HepG2 (cell line): ENCODE measurements at regions not wholly inside any gene's neighbourhood (a gene's known extent, or its start where the extent isn't known, plus 50 kb on each side); places are given as distances from the start of the nearest gene placed in this dataset.
A peak's percentile ranks its signal among the peaks of the same experiment; 100 is the strongest.

ENCODE experiments used
- ASH2L ChIP-seq: fragments of 300-600, 200-600 bp; sonication (generic); IDR thresholded peaks from 2 replicates; pipeline ENCODE4 v1.7.0; 2017; ENCODE audit warnings: low read depth, mild to moderate bottlenecking, moderate library complexity, mixed read lengths, low read length; ENCODE audit not compliant: insufficient read length
- ATM ChIP-seq: fragments of 450-650 bp; IDR thresholded peaks from 2 replicates; pipeline ENCODE4 v1.7.1; 2017; ENCODE audit warnings: mild to moderate bottlenecking, borderline replicate concordance
- DPF2 ChIP-seq: sonication (generic); formaldehyde crosslinking; IDR thresholded peaks from 2 replicates; pipeline ENCODE4 v1.4.0; 2020; ENCODE audit warnings: mild to moderate bottlenecking, low read depth, missing genetic modification reagents, borderline replicate concordance
- FOXK1 ChIP-seq: sonication (generic); formaldehyde crosslinking; IDR thresholded peaks from 2 replicates; pipeline ENCODE4 v1.4.0; 2020; ENCODE audit warnings: low read depth, missing genetic modification reagents, borderline replicate concordance
- HOXA3 ChIP-seq: sonication (generic); formaldehyde crosslinking; IDR thresholded peaks from 2 replicates; pipeline ENCODE4 v1.5.0; 2020; ENCODE audit warnings: missing genetic modification reagents
- ISX ChIP-seq: sonication (generic); formaldehyde crosslinking; conservative IDR thresholded peaks from 2 replicates; pipeline ENCODE4 v1.5.0; 2020; ENCODE audit warnings: missing genetic modification reagents
- KAT7 ChIP-seq: IDR thresholded peaks from 2 replicates; pipeline ENCODE4 v1.6.1; 2018; ENCODE audit warnings: borderline replicate concordance, missing compliant biosample characterization
- MATR3 ChIP-seq: sonication (generic); formaldehyde crosslinking; IDR thresholded peaks from 2 replicates; pipeline ENCODE4 v1.4.0; 2020; ENCODE audit warnings: missing genetic modification reagents
- MYC ChIP-seq: sonication (generic); formaldehyde crosslinking; IDR thresholded peaks from 2 replicates; pipeline ENCODE4 v1.9.0; 2021; ENCODE audit warnings: missing genetic modification reagents, borderline replicate concordance
- NCOA1 ChIP-seq: sonication (generic); formaldehyde crosslinking; IDR thresholded peaks from 2 replicates; pipeline ENCODE4 v1.9.0; 2021; ENCODE audit warnings: missing genetic modification reagents
- POGZ ChIP-seq: sonication (generic); formaldehyde crosslinking; IDR thresholded peaks from 2 replicates; pipeline ENCODE4 v1.4.0; 2020; ENCODE audit warnings: mild to moderate bottlenecking, missing genetic modification reagents
- RBFOX2 ChIP-seq: fragments of 200-400 bp; formaldehyde crosslinking; IDR thresholded peaks from 2 replicates; pipeline ENCODE4 v1.6.1; 2017; ENCODE audit warnings: low read depth, mild to moderate bottlenecking, low read length
- SAP130 ChIP-seq: IDR thresholded peaks from 2 replicates; pipeline ENCODE4 v1.6.1; 2016; ENCODE audit warnings: low read depth
- ZFY ChIP-seq: sonication (generic); formaldehyde crosslinking; IDR thresholded peaks from 2 replicates; pipeline ENCODE4 v1.4.0; 2020; ENCODE audit warnings: missing genetic modification reagents
- ZNF234 ChIP-seq: sonication (generic); formaldehyde crosslinking; conservative IDR thresholded peaks from 2 replicates; pipeline ENCODE4 v1.5.1; 2020; ENCODE audit warnings: mild to moderate bottlenecking, missing genetic modification reagents
- ZNF496 ChIP-seq: sonication (generic); formaldehyde crosslinking; IDR thresholded peaks from 2 replicates; pipeline ENCODE4 v1.8.1; 2023; ENCODE audit warnings: mild to moderate bottlenecking, moderate library complexity, missing genetic modification reagents; ENCODE audit not compliant: insufficient replicate concordance
- ZNF619 ChIP-seq: sonication (generic); formaldehyde crosslinking; IDR thresholded peaks from 2 replicates; pipeline ENCODE4 v1.4.0; 2020; ENCODE audit warnings: mild to moderate bottlenecking, missing genetic modification reagents
- ZNF850 ChIP-seq: sonication (generic); formaldehyde crosslinking; conservative IDR thresholded peaks from 2 replicates; pipeline ENCODE4 v1.9.0; 2021; ENCODE audit warnings: mild to moderate bottlenecking, missing genetic modification reagents
- TF ChIP-seq, protein P1 (sequence below): IDR thresholded peaks from 2 replicates; pipeline ENCODE4 v1.6.1; 2016; ENCODE audit warnings: missing compliant biosample characterization, missing genetic modification reagents, borderline replicate concordance
- TF ChIP-seq, protein P2 (sequence below), 2 experiments: fragments of 450-650 bp in 1 of 2; sonication (generic) in 1 of 2; formaldehyde crosslinking; IDR thresholded peaks; 2 replicates each; pipeline versions ENCODE4 v1.5.0 to v1.8.0; 2020 to 2022; ENCODE audit warnings: mild to moderate bottlenecking in 1 of 2, missing genetic modification reagents in 1 of 2
- TF ChIP-seq, protein P3 (sequence below): sonication (generic); formaldehyde crosslinking; IDR thresholded peaks from 2 replicates; pipeline ENCODE4 v1.9.0; 2022; ENCODE audit warnings: missing genetic modification reagents, mild to moderate bottlenecking, borderline replicate concordance
- TF ChIP-seq, protein P4 (sequence below): sonication (generic); formaldehyde crosslinking; IDR thresholded peaks from 2 replicates; pipeline ENCODE4 v1.4.0; 2020; ENCODE audit warnings: missing genetic modification reagents, borderline replicate concordance
- TF ChIP-seq, protein P5 (sequence below): sonication (generic); formaldehyde crosslinking; IDR thresholded peaks from 2 replicates; pipeline ENCODE4 v1.5.0; 2020; ENCODE audit warnings: missing genetic modification reagents

DNA sequence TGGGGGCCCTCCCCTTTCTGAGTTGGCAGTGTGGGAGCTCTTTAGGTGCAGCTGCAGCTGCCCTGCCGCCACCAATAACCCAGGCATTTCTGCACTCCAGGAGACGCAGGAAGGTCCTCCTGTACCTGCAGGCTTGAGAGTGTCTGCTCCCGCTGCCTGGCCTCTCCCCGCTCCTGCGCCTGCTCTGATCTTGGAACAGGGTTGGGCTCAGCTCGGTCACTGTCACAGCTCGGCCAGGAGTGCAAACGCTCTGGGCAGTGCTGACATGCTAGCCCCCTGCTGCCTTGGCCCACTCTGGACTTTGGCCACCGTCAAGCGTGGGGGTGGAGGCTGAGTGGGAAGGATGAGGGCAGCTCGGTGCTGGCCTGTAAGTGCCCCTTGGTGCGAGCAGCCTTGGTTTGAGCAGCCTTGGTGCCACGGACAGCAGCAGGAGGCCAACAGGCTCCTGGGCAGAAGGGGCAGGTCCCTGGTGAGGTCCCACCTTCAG, 738.1 kb upstream of the GJE1 start (continued):
- TF ChIP-seq NCOA1 (CRISPR knock-in tag) (no peak), ZNF850 (no peak), ZNF234 (CRISPR knock-in tag) (no peak), POGZ (CRISPR knock-in tag) (peak; percentile 67; the same call in 1 of the 2 replicates), MYC (CRISPR knock-in tag) (peak; percentile 55; the same call in 1 of the 2 replicates), ATM (no peak), ZNF619 (peak; percentile 77; the same call in 1 of the 2 replicates), ZNF496 (CRISPR knock-in tag) (no peak), KAT7 (CRISPR knock-in tag) (no peak), ISX (CRISPR knock-in tag) (no peak), DPF2 (CRISPR knock-in tag) (0 out of 2 replicates have a peak, but pooled peaks have one; percentile 17), MATR3 (CRISPR knock-in tag) (no peak), FOXK1 (CRISPR knock-in tag) (no peak), SAP130 (CRISPR knock-in tag) (no peak), ASH2L (no peak), RBFOX2 (no peak), HOXA3 (CRISPR knock-in tag) (no peak), ZFY (peak; percentile 39; the same call in 1 of the 2 replicates)
- TF ChIP-seq, protein P1, sequence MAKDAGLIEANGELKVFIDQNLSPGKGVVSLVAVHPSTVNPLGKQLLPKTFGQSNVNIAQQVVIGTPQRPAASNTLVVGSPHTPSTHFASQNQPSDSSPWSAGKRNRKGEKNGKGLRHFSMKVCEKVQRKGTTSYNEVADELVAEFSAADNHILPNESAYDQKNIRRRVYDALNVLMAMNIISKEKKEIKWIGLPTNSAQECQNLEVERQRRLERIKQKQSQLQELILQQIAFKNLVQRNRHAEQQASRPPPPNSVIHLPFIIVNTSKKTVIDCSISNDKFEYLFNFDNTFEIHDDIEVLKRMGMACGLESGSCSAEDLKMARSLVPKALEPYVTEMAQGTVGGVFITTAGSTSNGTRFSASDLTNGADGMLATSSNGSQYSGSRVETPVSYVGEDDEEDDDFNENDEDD (CRISPR knock-in tag), result 0 out of 2 replicates have a peak, but pooled peaks have one; percentile 9
- TF ChIP-seq, protein P2, sequence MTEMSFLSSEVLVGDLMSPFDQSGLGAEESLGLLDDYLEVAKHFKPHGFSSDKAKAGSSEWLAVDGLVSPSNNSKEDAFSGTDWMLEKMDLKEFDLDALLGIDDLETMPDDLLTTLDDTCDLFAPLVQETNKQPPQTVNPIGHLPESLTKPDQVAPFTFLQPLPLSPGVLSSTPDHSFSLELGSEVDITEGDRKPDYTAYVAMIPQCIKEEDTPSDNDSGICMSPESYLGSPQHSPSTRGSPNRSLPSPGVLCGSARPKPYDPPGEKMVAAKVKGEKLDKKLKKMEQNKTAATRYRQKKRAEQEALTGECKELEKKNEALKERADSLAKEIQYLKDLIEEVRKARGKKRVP (CRISPR knock-in tag; IDR thresholded peaks at IDR 0.05), result no peak
- TF ChIP-seq, protein P3, sequence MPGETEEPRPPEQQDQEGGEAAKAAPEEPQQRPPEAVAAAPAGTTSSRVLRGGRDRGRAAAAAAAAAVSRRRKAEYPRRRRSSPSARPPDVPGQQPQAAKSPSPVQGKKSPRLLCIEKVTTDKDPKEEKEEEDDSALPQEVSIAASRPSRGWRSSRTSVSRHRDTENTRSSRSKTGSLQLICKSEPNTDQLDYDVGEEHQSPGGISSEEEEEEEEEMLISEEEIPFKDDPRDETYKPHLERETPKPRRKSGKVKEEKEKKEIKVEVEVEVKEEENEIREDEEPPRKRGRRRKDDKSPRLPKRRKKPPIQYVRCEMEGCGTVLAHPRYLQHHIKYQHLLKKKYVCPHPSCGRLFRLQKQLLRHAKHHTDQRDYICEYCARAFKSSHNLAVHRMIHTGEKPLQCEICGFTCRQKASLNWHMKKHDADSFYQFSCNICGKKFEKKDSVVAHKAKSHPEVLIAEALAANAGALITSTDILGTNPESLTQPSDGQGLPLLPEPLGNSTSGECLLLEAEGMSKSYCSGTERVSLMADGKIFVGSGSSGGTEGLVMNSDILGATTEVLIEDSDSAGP (CRISPR knock-in tag), result peak; percentile 75; the same call in 1 of the 2 replicates
- TF ChIP-seq, protein P4, sequence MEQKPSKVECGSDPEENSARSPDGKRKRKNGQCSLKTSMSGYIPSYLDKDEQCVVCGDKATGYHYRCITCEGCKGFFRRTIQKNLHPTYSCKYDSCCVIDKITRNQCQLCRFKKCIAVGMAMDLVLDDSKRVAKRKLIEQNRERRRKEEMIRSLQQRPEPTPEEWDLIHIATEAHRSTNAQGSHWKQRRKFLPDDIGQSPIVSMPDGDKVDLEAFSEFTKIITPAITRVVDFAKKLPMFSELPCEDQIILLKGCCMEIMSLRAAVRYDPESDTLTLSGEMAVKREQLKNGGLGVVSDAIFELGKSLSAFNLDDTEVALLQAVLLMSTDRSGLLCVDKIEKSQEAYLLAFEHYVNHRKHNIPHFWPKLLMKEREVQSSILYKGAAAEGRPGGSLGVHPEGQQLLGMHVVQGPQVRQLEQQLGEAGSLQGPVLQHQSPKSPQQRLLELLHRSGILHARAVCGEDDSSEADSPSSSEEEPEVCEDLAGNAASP (CRISPR knock-in tag), result no peak
- TF ChIP-seq, protein P5, sequence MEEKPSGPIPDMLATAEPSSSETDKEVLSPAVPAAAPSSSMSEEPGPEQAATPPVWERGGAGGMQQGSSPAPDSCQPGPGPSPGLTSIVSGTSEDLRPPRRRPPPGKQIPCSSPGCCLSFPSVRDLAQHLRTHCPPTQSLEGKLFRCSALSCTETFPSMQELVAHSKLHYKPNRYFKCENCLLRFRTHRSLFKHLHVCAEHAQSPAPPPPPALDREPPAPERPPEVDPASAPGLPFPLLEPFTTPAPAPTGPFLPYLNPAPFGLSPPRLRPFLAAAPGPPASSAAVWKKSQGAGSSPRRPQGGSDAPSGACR (CRISPR knock-in tag), result no peak
